WERI-Rb-1 (cell line): ENCODE measurements at regions not wholly inside any gene's neighbourhood (a gene's known extent, or its start where the extent isn't known, plus 50 kb on each side); places are given as distances from the start of the nearest gene placed in this dataset.

ENCODE experiments used
- DNase-seq: peaks from one replicate; pipeline ENCODE4 v3.0.0-alpha.2; 2020
- H3K27ac ChIP-seq: fragments of 250-450 bp; sonication (Bioruptor Pico); 2 replicates; pipeline ENCODE4 v1.5.1; 2020; ENCODE audit warnings: mild to moderate bottlenecking, moderate library complexity
- H3K27me3 ChIP-seq: fragments of 250-450 bp; sonication (Bioruptor Pico); 2 replicates; pipeline ENCODE4 v1.5.1; 2021; ENCODE audit warnings: mild to moderate bottlenecking, low read depth, moderate library complexity; ENCODE audit not compliant: insufficient read depth, severe bottlenecking
- H3K36me3 ChIP-seq: fragments of 250-450 bp; sonication (Bioruptor Pico); 2 replicates; pipeline ENCODE4 v1.5.1; 2020; ENCODE audit warnings: mild to moderate bottlenecking, moderate library complexity
- H3K4me3 ChIP-seq: 2 replicates; pipeline ENCODE4 v1.5.1; 2011; ENCODE audit warnings: low read depth, mild to moderate bottlenecking, control low read depth, low read length
- H3K9me3 ChIP-seq: fragments of 250-450 bp; sonication (Bioruptor Pico); 2 replicates; pipeline ENCODE4 v1.5.1; 2021; ENCODE audit warnings: mild to moderate bottlenecking, moderate library complexity; ENCODE audit not compliant: severe bottlenecking
- CTCF ChIP-seq: IDR thresholded peaks from 2 replicates; pipeline ENCODE4 v1.5.1; 2011; ENCODE audit warnings: low read depth, mild to moderate bottlenecking, control low read depth, inconsistent platforms, low read length

- Histone ChIP-seq H3K9me3 (no peaks in the 10 kb centered on the region), H3K36me3 (peaks cover 6% of the 10 kb centered on the region), H3K27ac (peak overlapping the region; percentile 89), H3K27me3 (no peaks in the 10 kb centered on the region), H3K4me3 (no peak overlapping the region)
- no peak for TF ChIP-seq CTCF
- peak; percentile 82 for DNase-seq
Observed at GRCh38 chr9:90446200-90446948, 196.2 kb downstream of the DIRAS2 start.

GRCh38 chr9:90447773-90448172, 194.9 kb downstream of the DIRAS2 start:
- no peaks in the 10 kb centered on the region for H3K9me3 ChIP-seq
- no peak for TF ChIP-seq CTCF

GRCh38 chr9:90449213-90449925, 193.3 kb downstream of the DIRAS2 start:
- no peak for TF ChIP-seq CTCF
- Histone ChIP-seq H3K36me3 (peaks cover 3% of the 10 kb centered on the region; the same call in 1 of the 2 replicates), H3K27ac (peak overlapping the region; percentile 89; the same call in 1 of the 2 replicates), H3K9me3 (no peaks in the 10 kb centered on the region), H3K27me3 (no peaks in the 10 kb centered on the region), H3K4me3 (no peak overlapping the region)
- peak; percentile 45 for DNase-seq

More at GRCh38 chr9:90447773-90448172, 194.9 kb downstream of the DIRAS2 start:
- Histone ChIP-seq H3K27ac (peak overlapping the region; percentile 89), H3K4me3 (no peak overlapping the region), H3K36me3 (peaks cover 6% of the 10 kb centered on the region), H3K27me3 (no peaks in the 10 kb centered on the region)
- no peak for DNase-seq

GRCh38 chr9:90451804-90452203, 190.8 kb downstream of the DIRAS2 start:
- Histone ChIP-seq H3K9me3 (peaks cover 2% of the 10 kb centered on the region), H3K27ac (no peak overlapping the region), H3K36me3 (peaks cover 3% of the 10 kb centered on the region; the same call in 1 of the 2 replicates), H3K27me3 (no peaks in the 10 kb centered on the region), H3K4me3 (no peak overlapping the region)
- DNase-seq, result no peak
- no peak for TF ChIP-seq CTCF

- Histone ChIP-seq H3K27me3 (no peaks in the 10 kb centered on the region), H3K36me3 (peaks cover 3% of the 10 kb centered on the region; the same call in 1 of the 2 replicates), H3K4me3 (no peak overlapping the region), H3K9me3 (peaks cover 2% of the 10 kb centered on the region), H3K27ac (no peak overlapping the region)
- TF ChIP-seq CTCF, result no peak
- no peak for DNase-seq
Observed at GRCh38 chr9:90455316-90455715, 187.3 kb downstream of the DIRAS2 start.
